PC-3 (cell line): ENCODE measurements at regions not wholly inside any gene's neighbourhood (a gene's known extent, or its start where the extent isn't known, plus 50 kb on each side); places are given as distances from the start of the nearest gene placed in this dataset.

Experiments used
- ATAC-seq: fragments of 200-7000 bp; cut with Tn5 transposase; 2 replicates; pipeline ENCODE4 v1.9.1; 2020; ENCODE audit warnings: mild to moderate bottlenecking, moderate library complexity
- BruUV-seq: library from RNA; stranded (reverse); fragments of 400-500 nt; replicated peaks from 2 replicates; lab custom pipeline; 2021; lab: Mats Ljungman, UMichigan
- CTCF ChIA-PET: fragments of 300-600 bp; sonication (Branson Sonifier 250); formaldehyde crosslinking; loops from one replicate; lab custom pipeline; 2022; ENCODE audit warnings: antibody characterized with exemption; lab: Charles Lee
- POLR2A ChIA-PET: fragments of 300-600 bp; sonication (Branson Sonifier 250); formaldehyde crosslinking; loops from one replicate; lab custom pipeline; 2022; ENCODE audit warnings: antibody characterized with exemption; ENCODE audit not compliant: unreplicated experiment; lab: Charles Lee
- DNase-seq: peaks from one replicate; pipeline ENCODE4 v3.0.0-alpha.2; 2015
- H2AFZ ChIP-seq: fragments of 300-600 bp; sonication (generic); 2 replicates; pipeline ENCODE4 v1.6.0; 2016; ENCODE audit warnings: antibody characterized with exemption, low read length
- H3F3A ChIP-seq: fragments of 300-600 bp; sonication (generic); one replicate; pipeline ENCODE4 v1.6.0; 2017; ENCODE audit warnings: antibody characterized with exemption, low read length, control low read depth, mild to moderate bottlenecking; ENCODE audit not compliant: unreplicated experiment
- H3K27ac ChIP-seq: fragments of 300-600 bp; sonication (generic); 2 replicates; pipeline ENCODE4 v1.5.1; 2016; ENCODE audit warnings: mild to moderate bottlenecking, low read length
- H3K27me3 ChIP-seq: fragments of 300-600 bp; sonication (generic); 2 replicates; pipeline ENCODE4 v1.6.1; 2016; ENCODE audit warnings: low read length, mixed read lengths
- H3K36me3 ChIP-seq: fragments of 300-600 bp; sonication (generic); 2 replicates; pipeline ENCODE4 v1.6.1; 2016; ENCODE audit warnings: low read depth, mixed run types, low read length, mixed read lengths
- H3K4me1 ChIP-seq: fragments of 300-600 bp; sonication (generic); 2 replicates; pipeline ENCODE4 v1.5.1; 2016; ENCODE audit warnings: low read length; ENCODE audit not compliant: insufficient read depth
- H3K4me2 ChIP-seq: fragments of 300-600 bp; sonication (generic); 2 replicates; pipeline ENCODE4 v1.6.0; 2016; ENCODE audit warnings: low read length
- H3K4me3 ChIP-seq: fragments of 300-600 bp; sonication (generic); 2 replicates; pipeline ENCODE4 v1.5.1; 2016; ENCODE audit warnings: mild to moderate bottlenecking, low read length, mixed read lengths
- H3K79me2 ChIP-seq: fragments of 300-600 bp; sonication (generic); 2 replicates; pipeline ENCODE4 v1.6.1; 2017; ENCODE audit warnings: low read length, mixed read lengths
- H3K9ac ChIP-seq: fragments of 300-600 bp; sonication (generic); 2 replicates; pipeline ENCODE4 v1.6.0; 2016; ENCODE audit warnings: mild to moderate bottlenecking, low read length
- H3K9me2 ChIP-seq: fragments of 300-600 bp; sonication (generic); replicated peaks from 2 replicates; pipeline ENCODE4 v1.6.1; 2016; ENCODE audit warnings: mixed run types, low read length, mixed read lengths
- H3K9me3 ChIP-seq: fragments of 300-600 bp; sonication (generic); 2 replicates; pipeline ENCODE4 v1.6.1; 2016; ENCODE audit warnings: low read length, mixed read lengths
- H4K20me1 ChIP-seq: fragments of 300-600 bp; sonication (generic); 2 replicates; pipeline ENCODE4 v1.6.1; 2016; ENCODE audit warnings: low read length, mixed read lengths
- EZH2 ChIP-seq: fragments of 300-600 bp; sonication (generic); IDR thresholded peaks from one replicate; pipeline ENCODE4 v1.6.1; 2017; ENCODE audit warnings: antibody characterized with exemption, mild to moderate bottlenecking, low read length; ENCODE audit not compliant: unreplicated experiment
- EZH2phosphoT487 ChIP-seq: fragments of 300-600 bp; sonication (generic); IDR thresholded peaks from 2 replicates; pipeline ENCODE4 v1.6.1; 2018; ENCODE audit warnings: mild to moderate bottlenecking, antibody characterized with exemption, low read length, borderline replicate concordance
- intact Hi-C: fragments of 100-400 bp; cut with micrococcal nuclease; formaldehyde crosslinking; loops from 2 replicates; pipeline ENCODE4 v1.9.0; 2023
- TF ChIP-seq, protein P1 (sequence below): fragments of 300-600 bp; sonication (generic); conservative IDR thresholded peaks from 2 replicates; pipeline ENCODE4 v1.5.1; 2017; ENCODE audit warnings: antibody characterized with exemption, low read depth, mild to moderate bottlenecking, low read length

DNA sequence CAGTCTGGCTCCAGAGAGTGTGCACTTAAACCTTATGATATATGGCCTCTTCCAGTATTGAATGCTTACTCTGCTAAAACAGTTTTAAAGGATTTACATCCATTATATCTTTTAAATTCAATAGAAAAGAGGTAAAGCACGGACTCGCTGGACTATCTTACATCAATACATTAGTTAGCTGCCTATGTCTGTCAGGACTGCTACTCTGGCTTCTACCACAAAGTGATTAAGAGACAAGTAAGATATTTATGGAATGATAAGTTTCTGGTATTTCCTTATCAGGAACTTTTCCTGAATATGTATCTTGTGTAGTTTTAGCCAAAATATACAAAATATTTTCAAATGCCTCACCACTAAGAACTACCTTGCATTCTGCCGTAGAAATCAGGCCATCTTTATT is 295.1 kb downstream of the ISL1 start:
- POLR2A ChIA-PET, result no interaction called here
- Histone ChIP-seq H2AFZ (no peak overlapping the region), H3K4me3 (no peak overlapping the region), H3K9ac (no peak overlapping the region), H3K9me2 (no peaks in the 10 kb centered on the region), H3K36me3 (no peaks in the 10 kb centered on the region), H3K4me1 (peaks cover 5% of the 10 kb centered on the region), H3K79me2 (no peaks in the 10 kb centered on the region), H3K27ac (no peak overlapping the region), H3F3A (no peaks in the 10 kb centered on the region), H3K27me3 (no peaks in the 10 kb centered on the region), H3K9me3 (no peaks in the 10 kb centered on the region), H3K4me2 (no peak overlapping the region), H4K20me1 (no peaks in the 10 kb centered on the region)
- intact Hi-C loops, result no loop called here
- CTCF ChIA-PET, result no interaction called here
- DNase-seq, result no peak
- no TSS peak for BruUV-seq
- no peak; the same call in 1 of the 2 replicates for ATAC-seq
- TF ChIP-seq EZH2 (no peak), EZH2phosphoT487 (no peak)
- TF ChIP-seq, protein P1, sequence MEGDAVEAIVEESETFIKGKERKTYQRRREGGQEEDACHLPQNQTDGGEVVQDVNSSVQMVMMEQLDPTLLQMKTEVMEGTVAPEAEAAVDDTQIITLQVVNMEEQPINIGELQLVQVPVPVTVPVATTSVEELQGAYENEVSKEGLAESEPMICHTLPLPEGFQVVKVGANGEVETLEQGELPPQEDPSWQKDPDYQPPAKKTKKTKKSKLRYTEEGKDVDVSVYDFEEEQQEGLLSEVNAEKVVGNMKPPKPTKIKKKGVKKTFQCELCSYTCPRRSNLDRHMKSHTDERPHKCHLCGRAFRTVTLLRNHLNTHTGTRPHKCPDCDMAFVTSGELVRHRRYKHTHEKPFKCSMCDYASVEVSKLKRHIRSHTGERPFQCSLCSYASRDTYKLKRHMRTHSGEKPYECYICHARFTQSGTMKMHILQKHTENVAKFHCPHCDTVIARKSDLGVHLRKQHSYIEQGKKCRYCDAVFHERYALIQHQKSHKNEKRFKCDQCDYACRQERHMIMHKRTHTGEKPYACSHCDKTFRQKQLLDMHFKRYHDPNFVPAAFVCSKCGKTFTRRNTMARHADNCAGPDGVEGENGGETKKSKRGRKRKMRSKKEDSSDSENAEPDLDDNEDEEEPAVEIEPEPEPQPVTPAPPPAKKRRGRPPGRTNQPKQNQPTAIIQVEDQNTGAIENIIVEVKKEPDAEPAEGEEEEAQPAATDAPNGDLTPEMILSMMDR, result no peak

DNA sequence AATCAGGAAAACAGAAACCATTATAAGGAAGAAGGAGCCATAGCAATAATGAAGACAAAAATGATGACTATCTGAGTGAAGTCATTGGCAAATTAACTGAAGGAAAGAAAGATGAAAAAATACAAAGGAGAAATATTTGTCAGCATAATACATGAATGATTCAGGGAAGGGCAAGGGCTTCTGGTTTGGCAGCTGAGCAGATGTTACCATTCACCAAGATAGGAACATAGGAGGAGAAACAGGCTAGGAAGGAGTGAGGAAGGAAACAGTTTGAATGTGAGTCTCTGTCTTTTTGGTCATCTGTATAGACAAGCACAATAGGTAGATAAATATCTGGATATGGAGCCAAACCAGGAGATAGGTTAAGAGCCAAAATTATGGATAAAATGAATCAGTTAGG is 296.0 kb downstream of the ISL1 start:
- H3K9ac ChIP-seq, result no peak overlapping the region
- ATAC-seq, result peak; percentile 66
- CTCF ChIA-PET, result no interaction called here

DNA sequence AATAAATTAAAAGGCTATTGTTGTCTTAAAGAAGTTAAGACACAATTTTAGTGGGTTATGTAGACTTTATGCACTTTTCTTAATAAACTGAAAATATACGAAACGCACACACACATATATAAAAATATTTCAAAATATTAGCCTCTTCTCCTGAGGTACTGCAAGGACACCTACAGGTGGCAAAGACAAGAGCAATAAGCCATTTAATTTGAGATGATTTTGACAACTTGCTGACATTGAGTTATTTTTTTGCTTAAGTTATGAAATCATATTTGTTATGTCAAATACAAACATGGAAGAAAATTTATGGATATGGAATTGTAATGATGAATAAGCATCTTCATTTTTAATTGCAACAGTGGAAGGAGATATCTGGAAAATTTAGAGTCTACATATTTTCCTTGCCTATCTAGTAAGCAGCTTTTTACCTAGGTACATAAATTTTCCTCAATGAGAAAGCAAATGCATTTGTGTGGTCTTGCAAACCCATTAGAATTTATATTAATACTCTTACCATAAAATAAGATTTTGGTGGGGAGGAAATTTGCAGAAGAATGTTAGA is 301.6 kb downstream of the ISL1 start:
- H3K36me3 ChIP-seq, result no peaks in the 10 kb centered on the region
- no peak overlapping the region for H3K27ac ChIP-seq
- no peaks in the 10 kb centered on the region for H3F3A ChIP-seq
- H3K9me3 ChIP-seq, result no peaks in the 10 kb centered on the region
- H3K27me3 ChIP-seq, result no peaks in the 10 kb centered on the region
- POLR2A ChIA-PET, result no interaction called here
- no peak overlapping the region for H3K4me2 ChIP-seq
- TF ChIP-seq, protein P1, result peak; percentile 57
- no peak for TF ChIP-seq EZH2
- intact Hi-C loops, result loop anchor here (2.0 to 10.0 kb wide), 4 partner anchors 160 to 724 kb away; no protein-coding TSS in a partner anchor
- no peak for ATAC-seq
- CTCF ChIA-PET, result interaction anchor here (0.7 kb wide), 1 partner anchor 191 kb away, joined by 4 read pairs; no protein-coding TSS in a partner anchor
- no TSS peak for BruUV-seq
- DNase-seq, result peak; percentile 9
- no peak overlapping the region for H3K9ac ChIP-seq
- no peaks in the 10 kb centered on the region for H3K79me2 ChIP-seq
- no peaks in the 10 kb centered on the region for H3K9me2 ChIP-seq
- no peaks in the 10 kb centered on the region for H4K20me1 ChIP-seq
- H3K4me3 ChIP-seq, result no peak overlapping the region
- H2AFZ ChIP-seq, result no peak overlapping the region
- H3K4me1 ChIP-seq, result no peaks in the 10 kb centered on the region; the same call in 1 of the 2 replicates

More for the DNA sequence above, 296.0 kb downstream of the ISL1 start:
- Histone ChIP-seq H3K4me1 (peaks cover 5% of the 10 kb centered on the region), H3K9me3 (no peaks in the 10 kb centered on the region), H2AFZ (no peak overlapping the region), H3K36me3 (no peaks in the 10 kb centered on the region), H3F3A (no peaks in the 10 kb centered on the region), H3K4me2 (0 out of 2 replicates have a peak overlapping the region, but pooled peaks have one; percentile 19), H3K79me2 (no peaks in the 10 kb centered on the region), H3K4me3 (no peak overlapping the region), H3K9me2 (no peaks in the 10 kb centered on the region), H4K20me1 (no peaks in the 10 kb centered on the region), H3K27ac (no peak overlapping the region), H3K27me3 (no peaks in the 10 kb centered on the region)
- intact Hi-C loops, result no loop called here
- TF ChIP-seq EZH2phosphoT487, result no peak
- no peak for TF ChIP-seq EZH2
- POLR2A ChIA-PET, result no interaction called here
- DNase-seq, result no peak
- no TSS peak for BruUV-seq
